Loucy (cell line): ENCODE measurements at regions not wholly inside any gene's neighbourhood (a gene's known extent, or its start where the extent isn't known, plus 50 kb on each side); places are given as distances from the start of the nearest gene placed in this dataset.
"Not testable (repeated sequence)": the region's sequence is repeated elsewhere in the genome, so short reads cannot be mapped to it uniquely, and the experiment has no call there.

Experiments used
- H2AFZ ChIP-seq: fragments of 200-600 bp; sonication (generic); 2 replicates; pipeline ENCODE4 v1.6.0; 2016; ENCODE audit warnings: antibody characterized with exemption, mild to moderate bottlenecking, low read length, moderate library complexity
- H3F3A ChIP-seq: fragments of 200-600 bp; 2 replicates; pipeline ENCODE4 v1.6.0; 2016; ENCODE audit warnings: antibody characterized with exemption, low read depth, mild to moderate bottlenecking
- H3K27me3 ChIP-seq: fragments of 200-600 bp; sonication (generic); 2 replicates; pipeline ENCODE4 v1.6.1; 2014; ENCODE audit warnings: low read length, mild to moderate bottlenecking; ENCODE audit not compliant: insufficient read depth, poor library complexity, severe bottlenecking
- H3K36me3 ChIP-seq: fragments of 200-600 bp; sonication (generic); 2 replicates; pipeline ENCODE4 v1.6.1; 2016; ENCODE audit warnings: low read length; ENCODE audit not compliant: insufficient read depth
- H3K4me1 ChIP-seq: fragments of 200-600 bp; sonication (generic); 2 replicates; pipeline ENCODE4 v1.5.1; 2014; ENCODE audit warnings: low read length, mild to moderate bottlenecking; ENCODE audit not compliant: insufficient read depth, poor library complexity, severe bottlenecking
- H3K4me2 ChIP-seq: fragments of 200-600 bp; sonication (generic); 2 replicates; pipeline ENCODE4 v1.6.0; 2014; ENCODE audit warnings: antibody characterized with exemption, low read length, low read depth, mild to moderate bottlenecking; ENCODE audit not compliant: poor library complexity, severe bottlenecking
- H3K4me3 ChIP-seq: fragments of 200-600 bp; sonication (generic); 2 replicates; pipeline ENCODE4 v1.5.1; 2014; ENCODE audit warnings: low read length, mild to moderate bottlenecking, mixed read lengths; ENCODE audit not compliant: poor library complexity, severe bottlenecking
- H3K79me2 ChIP-seq: fragments of 200-600 bp; sonication (generic); 2 replicates; pipeline ENCODE4 v1.6.1; 2014; ENCODE audit warnings: low read length; ENCODE audit not compliant: insufficient read depth
- H3K9ac ChIP-seq: fragments of 200-600 bp; sonication (generic); 2 replicates; pipeline ENCODE4 v1.6.0; 2014; ENCODE audit warnings: mild to moderate bottlenecking, low read depth, low read length, moderate library complexity; ENCODE audit not compliant: poor library complexity, severe bottlenecking
- H3K9me2 ChIP-seq: fragments of 200-600 bp; sonication (generic); replicated peaks from 2 replicates; pipeline ENCODE4 v1.6.1; 2016; ENCODE audit warnings: low read depth, low read length, mixed read lengths
- H3K9me3 ChIP-seq: fragments of 200-600 bp; sonication (generic); 2 replicates; pipeline ENCODE4 v1.6.1; 2014; ENCODE audit warnings: mild to moderate bottlenecking, antibody characterized with exemption, low read length, low read depth; ENCODE audit not compliant: insufficient read depth
- H4K20me1 ChIP-seq: fragments of 200-600 bp; sonication (generic); 2 replicates; pipeline ENCODE4 v1.6.0; 2014; ENCODE audit warnings: antibody characterized with exemption, low read length, mild to moderate bottlenecking; ENCODE audit not compliant: insufficient read depth, poor library complexity, severe bottlenecking
- EZH2phosphoT487 ChIP-seq: fragments of 200-600 bp; IDR thresholded peaks from 2 replicates; pipeline ENCODE4 v1.6.1; 2018; ENCODE audit warnings: antibody characterized with exemption, mild to moderate bottlenecking, moderate library complexity, borderline replicate concordance
- TF ChIP-seq, protein P1 (sequence below): fragments of 200-600 bp; sonication (generic); conservative IDR thresholded peaks from 2 replicates; pipeline ENCODE4 v1.5.1; 2014; ENCODE audit warnings: mild to moderate bottlenecking, antibody characterized with exemption, low read length

DNA sequence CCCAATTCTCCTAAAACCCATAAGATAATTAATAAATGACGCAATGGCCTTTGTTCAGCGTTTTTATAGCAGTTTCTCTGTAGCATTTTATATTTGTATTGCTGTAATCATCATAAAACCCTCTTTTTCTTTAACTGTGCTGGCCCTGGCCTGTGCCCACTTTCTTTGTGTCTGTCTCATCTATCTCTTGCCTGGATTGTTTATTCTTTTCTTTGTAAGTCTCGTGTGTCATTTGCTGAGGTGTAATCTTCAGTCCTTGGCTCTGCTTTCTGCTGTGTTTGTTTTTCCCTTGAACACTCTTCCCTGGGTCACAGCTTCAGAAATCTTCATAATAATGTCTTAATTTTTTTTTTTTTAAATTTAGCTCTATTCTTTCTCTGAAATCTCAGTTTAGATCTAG lies 525.8 kb upstream of the LINC00305 start:
- H3K9me2 ChIP-seq: no peaks in the 10 kb centered on the region
- H3K4me1 ChIP-seq: no peaks in the 10 kb centered on the region
- H3K9ac ChIP-seq: no peak overlapping the region
- TF ChIP-seq, protein P1, sequence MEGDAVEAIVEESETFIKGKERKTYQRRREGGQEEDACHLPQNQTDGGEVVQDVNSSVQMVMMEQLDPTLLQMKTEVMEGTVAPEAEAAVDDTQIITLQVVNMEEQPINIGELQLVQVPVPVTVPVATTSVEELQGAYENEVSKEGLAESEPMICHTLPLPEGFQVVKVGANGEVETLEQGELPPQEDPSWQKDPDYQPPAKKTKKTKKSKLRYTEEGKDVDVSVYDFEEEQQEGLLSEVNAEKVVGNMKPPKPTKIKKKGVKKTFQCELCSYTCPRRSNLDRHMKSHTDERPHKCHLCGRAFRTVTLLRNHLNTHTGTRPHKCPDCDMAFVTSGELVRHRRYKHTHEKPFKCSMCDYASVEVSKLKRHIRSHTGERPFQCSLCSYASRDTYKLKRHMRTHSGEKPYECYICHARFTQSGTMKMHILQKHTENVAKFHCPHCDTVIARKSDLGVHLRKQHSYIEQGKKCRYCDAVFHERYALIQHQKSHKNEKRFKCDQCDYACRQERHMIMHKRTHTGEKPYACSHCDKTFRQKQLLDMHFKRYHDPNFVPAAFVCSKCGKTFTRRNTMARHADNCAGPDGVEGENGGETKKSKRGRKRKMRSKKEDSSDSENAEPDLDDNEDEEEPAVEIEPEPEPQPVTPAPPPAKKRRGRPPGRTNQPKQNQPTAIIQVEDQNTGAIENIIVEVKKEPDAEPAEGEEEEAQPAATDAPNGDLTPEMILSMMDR: no peak
- TF ChIP-seq EZH2phosphoT487: no peak
- no peak overlapping the region for H3K4me2 ChIP-seq
- H2AFZ ChIP-seq: no peak overlapping the region
- no peaks in the 10 kb centered on the region for H3K79me2 ChIP-seq
- no peaks in the 10 kb centered on the region for H4K20me1 ChIP-seq
- no peaks in the 10 kb centered on the region for H3K9me3 ChIP-seq
- H3F3A ChIP-seq: no peaks in the 10 kb centered on the region
- no peak overlapping the region for H3K4me3 ChIP-seq
- no peaks in the 10 kb centered on the region for H3K36me3 ChIP-seq
- H3K27me3 ChIP-seq: no peaks in the 10 kb centered on the region

DNA sequence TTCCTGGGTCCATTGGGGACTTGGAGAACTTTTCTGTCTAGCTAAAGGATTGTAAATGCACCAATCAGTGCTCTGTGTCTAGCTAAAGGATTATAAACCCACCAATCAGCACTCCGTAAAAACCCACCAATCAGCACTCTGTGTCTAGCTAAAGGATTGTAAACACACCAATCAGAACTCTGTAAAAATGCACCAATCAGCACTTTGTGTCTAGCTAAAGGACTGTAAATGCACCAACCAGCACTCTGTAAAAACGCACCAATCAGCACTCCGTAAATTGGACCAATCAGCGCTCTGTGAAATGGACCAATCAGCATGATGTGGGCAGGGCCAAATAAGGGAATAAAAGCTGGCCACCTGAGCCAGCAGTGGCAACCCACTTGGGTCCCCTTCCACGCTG lies 522.4 kb upstream of the LINC00305 start:
- not testable (repeated sequence) for H3K9ac ChIP-seq, H3K9me3 ChIP-seq, H2AFZ ChIP-seq, H3K4me2 ChIP-seq, H4K20me1 ChIP-seq, H3K4me1 ChIP-seq, H3F3A ChIP-seq, H3K79me2 ChIP-seq, H3K4me3 ChIP-seq, H3K27me3 ChIP-seq, H3K36me3 ChIP-seq, H3K9me2 ChIP-seq

DNA sequence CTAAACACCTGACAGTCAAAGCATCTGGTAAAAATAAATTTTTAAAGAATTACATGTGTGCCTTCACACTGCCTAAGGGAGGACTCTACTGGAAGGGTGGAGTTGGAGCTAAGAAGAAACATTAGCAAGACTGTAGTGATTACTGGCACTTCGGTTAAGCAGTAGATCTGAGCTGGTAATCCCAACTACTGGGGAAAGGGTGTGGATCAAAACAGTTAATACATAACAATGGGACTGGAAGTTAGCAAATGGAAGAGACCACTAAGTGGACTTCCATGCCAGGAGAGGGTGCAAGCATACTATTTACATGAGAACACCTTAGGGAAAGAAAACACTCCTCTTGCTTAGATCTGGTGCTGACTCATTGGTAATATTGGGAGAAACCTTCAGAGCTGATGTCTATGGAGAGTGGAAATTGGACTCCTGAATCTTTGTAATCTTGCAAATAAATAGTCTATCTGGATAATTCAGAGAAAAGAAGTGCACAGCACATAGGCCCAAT lies 519.6 kb upstream of the LINC00305 start:
- H3K4me2 ChIP-seq: no peak overlapping the region
- H2AFZ ChIP-seq: no peak overlapping the region
- no peaks in the 10 kb centered on the region for H4K20me1 ChIP-seq
- no peaks in the 10 kb centered on the region for H3K4me1 ChIP-seq
- no peaks in the 10 kb centered on the region for H3K27me3 ChIP-seq
- H3K9me2 ChIP-seq: no peaks in the 10 kb centered on the region
- H3F3A ChIP-seq: no peaks in the 10 kb centered on the region
- H3K9me3 ChIP-seq: no peaks in the 10 kb centered on the region
- no peaks in the 10 kb centered on the region for H3K36me3 ChIP-seq
- TF ChIP-seq, protein P1: no peak
- no peak for TF ChIP-seq EZH2phosphoT487
- H3K4me3 ChIP-seq: no peak overlapping the region
- H3K79me2 ChIP-seq: no peaks in the 10 kb centered on the region
- no peak overlapping the region for H3K9ac ChIP-seq

DNA sequence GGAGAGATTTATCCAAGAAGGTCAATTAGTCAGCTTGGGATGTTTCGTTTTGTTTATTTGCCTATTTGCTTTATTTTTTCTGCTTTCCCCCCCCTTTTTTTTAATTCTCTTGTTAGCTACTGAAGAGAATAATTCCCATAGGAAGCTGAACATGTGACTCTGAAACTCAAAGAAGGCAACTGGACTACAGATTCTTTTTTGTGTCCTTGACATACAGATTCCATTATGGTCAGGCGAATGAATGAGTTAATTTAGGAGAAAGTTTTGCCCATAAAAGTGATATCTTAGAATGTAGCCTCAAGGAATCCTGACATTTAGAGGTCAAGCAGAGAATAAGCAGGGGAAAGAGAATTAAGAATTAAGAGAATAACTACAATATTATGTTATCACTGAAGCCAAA lies 514.2 kb upstream of the LINC00305 start:
- H3K4me3 ChIP-seq: no peak overlapping the region
- H3K4me2 ChIP-seq: no peak overlapping the region
- no peaks in the 10 kb centered on the region for H3K9me2 ChIP-seq
- no peaks in the 10 kb centered on the region for H3K36me3 ChIP-seq
- no peak overlapping the region for H2AFZ ChIP-seq
- H3K27me3 ChIP-seq: no peaks in the 10 kb centered on the region
- no peaks in the 10 kb centered on the region for H3K4me1 ChIP-seq
- no peaks in the 10 kb centered on the region for H3K79me2 ChIP-seq
- H4K20me1 ChIP-seq: no peaks in the 10 kb centered on the region
- no peaks in the 10 kb centered on the region for H3K9me3 ChIP-seq
- TF ChIP-seq, protein P1: no peak
- TF ChIP-seq EZH2phosphoT487: no peak
- H3K9ac ChIP-seq: no peak overlapping the region
- no peaks in the 10 kb centered on the region for H3F3A ChIP-seq
